GM12892 (cell line): ENCODE measurements at regions not wholly inside any gene's neighbourhood (a gene's known extent, or its start where the extent isn't known, plus 50 kb on each side); places are given as distances from the start of the nearest gene placed in this dataset.
"Not testable (repeated sequence)": the region's sequence is repeated elsewhere in the genome, so short reads cannot be mapped to it uniquely, and the experiment has no call there.

Source experiments
- DNase-seq: peaks from one replicate; pipeline ENCODE4 v3.0.0; 2011; ENCODE audit not compliant: insufficient read length
- FAIRE-seq: peaks from 2 replicates; lab custom pipeline; 2011; peaks lifted over from hg19 to GRCh38; lab: Jason Lieb, UNC
- POLR2A ChIP-seq: IDR thresholded peaks from 2 replicates; pipeline ENCODE4 v1.6.1; 2011; ENCODE audit warnings: low read depth, low read length, control low read depth
- POLR2AphosphoS5 ChIP-seq: IDR thresholded peaks from 2 replicates; pipeline ENCODE4 v1.6.1; 2011; ENCODE audit warnings: low read depth, low read length, control low read depth
- TAF1 ChIP-seq: IDR thresholded peaks from 2 replicates; pipeline ENCODE4 v1.6.1; 2011; ENCODE audit warnings: low read depth, mild to moderate bottlenecking, control low read depth, low read length, borderline replicate concordance

DNA sequence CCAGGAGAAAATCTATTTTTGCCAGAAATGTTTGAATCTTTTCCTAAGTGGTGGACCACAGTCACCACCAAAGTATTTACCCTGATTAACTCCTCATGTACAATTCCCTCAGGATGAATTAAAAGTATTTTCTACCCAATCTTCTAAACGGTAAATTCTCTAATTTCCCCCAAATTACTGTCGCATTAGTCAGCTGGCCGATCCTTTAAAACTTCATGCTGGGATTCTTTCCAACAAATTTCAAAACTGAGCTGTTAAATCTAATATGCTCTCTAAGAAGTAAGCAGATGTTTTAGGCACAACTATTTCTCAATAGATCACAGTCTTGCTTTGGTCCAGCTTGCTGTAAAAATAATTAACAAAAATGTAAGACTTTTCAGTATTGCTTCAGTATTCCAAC, 447.2 kb downstream of the FRK start:
- FAIRE-seq (no peak), DNase-seq (no peak)
- no peak for TF ChIP-seq POLR2A
- no peak for TF ChIP-seq TAF1
- TF ChIP-seq POLR2AphosphoS5 = no peak

DNA sequence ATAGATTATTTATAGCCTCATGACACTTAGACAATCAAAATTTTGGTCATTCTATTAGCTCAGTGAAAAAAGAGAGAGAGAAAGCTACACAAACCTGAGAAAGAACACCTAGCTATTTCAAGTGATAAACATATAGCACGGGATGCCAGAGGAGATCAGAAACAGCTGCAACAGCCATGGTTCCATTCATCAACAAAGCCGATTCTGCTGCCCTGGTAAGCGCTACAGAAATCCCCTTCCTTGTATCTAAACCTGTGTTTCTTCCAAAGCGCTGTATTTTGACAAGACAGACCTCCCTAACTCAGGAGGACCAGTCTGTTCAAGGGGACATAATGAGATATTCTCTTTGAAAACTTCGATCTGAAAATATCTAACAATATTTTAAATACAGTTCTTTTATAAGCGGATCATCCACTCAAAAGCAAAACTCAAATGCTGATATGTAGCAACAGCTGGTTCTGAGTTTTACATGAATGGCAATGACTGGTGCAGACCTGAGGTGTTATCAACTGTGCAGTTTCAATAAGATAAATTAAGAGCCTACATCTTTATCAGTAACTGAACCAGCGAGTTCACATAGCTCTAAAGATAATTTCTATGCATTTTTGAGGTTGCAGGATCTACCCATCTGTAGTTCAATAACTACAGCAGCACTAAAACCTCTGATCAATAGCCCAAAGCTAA, 447.8 kb downstream of the FRK start:
- no peak for TF ChIP-seq POLR2AphosphoS5
- TF ChIP-seq POLR2A = no peak
- no peak for TF ChIP-seq TAF1
- FAIRE-seq (no peak), DNase-seq (no peak)

DNA sequence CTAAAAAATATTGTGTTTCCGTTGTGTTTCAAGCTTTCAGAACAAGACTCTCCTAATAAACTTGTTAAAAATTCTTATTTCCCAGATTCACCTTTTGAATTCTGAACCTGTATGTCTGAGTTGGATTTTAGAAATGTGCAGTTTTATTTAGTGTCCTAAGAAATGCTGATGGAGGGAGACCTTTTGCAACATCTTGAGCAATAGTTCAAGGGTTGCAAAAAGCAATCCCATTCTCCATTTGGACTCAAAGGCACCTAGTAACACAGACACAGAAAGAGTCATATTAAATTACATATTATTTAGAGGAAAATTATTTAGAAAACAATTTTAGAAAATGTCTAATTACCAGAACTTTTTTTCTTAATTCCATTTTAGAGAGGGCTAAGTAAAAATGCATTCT, 448.5 kb downstream of the FRK start:
- TF ChIP-seq POLR2AphosphoS5 = no peak
- no peak for DNase-seq
- no peak for FAIRE-seq

DNA sequence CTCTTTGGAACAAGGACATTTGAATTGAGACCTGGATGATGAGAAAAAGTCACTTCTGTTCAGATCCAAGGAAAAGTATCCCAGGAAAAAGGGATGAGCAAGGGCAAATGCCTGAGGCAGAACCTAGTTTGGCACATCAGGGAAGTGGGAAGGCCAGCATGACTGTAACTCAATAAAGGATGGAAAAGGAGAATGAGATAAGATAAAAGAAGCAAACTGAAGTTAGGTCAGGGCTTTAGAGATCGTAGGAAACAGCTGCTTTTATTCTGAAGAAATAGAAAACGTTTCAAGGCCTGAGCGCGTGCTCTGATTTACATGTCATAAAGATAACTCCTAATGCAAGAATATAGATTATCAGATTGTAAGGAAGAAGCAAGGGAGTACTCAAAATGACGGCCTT, 450.0 kb downstream of the FRK start:
- TF ChIP-seq POLR2A (no peak), TAF1 (no peak), POLR2AphosphoS5 (no peak)
- FAIRE-seq (no peak), DNase-seq (no peak)

DNA sequence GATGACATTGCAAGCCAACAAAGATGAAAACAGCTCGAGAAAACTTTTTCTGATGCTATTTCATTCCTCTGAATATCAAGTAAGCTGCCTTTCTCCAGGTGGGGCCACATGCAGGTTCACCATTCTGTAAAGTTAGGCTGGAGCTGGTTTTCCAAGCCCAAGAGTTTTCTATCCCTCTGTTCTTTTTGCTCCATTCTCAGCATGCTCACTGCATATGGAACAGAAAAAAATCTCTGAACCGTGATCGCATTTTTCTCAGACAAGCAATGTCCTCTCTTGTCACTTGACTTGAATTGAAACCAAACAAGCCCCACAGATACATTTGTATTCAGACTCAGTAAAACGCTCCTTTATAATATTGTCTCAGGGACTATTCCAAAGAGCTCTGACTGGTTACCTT, 451.6 kb downstream of the FRK start:
- FAIRE-seq = no peak

DNA sequence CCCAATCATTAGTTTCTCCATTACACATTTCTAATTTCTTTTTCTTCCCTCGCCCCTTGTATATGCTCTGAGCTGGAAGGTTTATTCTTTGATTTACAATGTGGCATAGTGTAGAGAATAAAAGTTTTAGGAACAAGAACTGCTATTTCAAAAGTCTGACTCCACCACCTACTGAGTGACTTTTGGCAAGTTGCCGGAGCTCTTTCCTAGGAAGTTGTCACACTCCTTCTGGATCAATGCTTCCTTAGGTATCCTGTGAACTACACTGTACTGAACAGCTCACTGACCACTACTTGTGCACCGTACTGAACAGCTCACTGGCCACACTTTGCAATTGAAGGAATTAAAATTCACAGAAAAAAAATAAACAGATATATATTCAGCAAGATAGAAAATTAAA, 458.2 kb downstream of the FRK start:
- FAIRE-seq = no peak
- no peak for DNase-seq
- TF ChIP-seq TAF1 = no peak
- no peak for TF ChIP-seq POLR2AphosphoS5
- TF ChIP-seq POLR2A = no peak

More for the DNA sequence above, 451.6 kb downstream of the FRK start:
- TF ChIP-seq TAF1 (no peak), POLR2A (no peak), POLR2AphosphoS5 (no peak)
- DNase-seq = no peak

DNA sequence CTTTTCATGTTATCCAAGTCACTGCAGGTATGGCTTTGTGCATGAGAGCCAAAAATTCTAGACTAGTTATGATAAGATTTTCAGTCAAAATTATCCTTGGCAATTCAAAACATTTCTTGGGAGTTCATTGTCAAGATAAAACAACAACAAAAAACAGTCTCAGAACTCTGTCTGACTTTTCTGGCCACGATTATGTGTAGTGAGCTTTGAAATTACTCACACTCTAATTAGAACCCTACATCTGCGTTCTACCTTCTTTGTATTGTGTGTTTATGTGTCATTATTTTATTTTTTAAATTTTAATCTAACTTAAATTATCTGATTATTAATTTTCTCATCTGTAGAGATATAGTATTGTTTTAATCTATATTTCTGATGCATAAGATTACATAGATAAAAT, 459.2 kb downstream of the FRK start:
- DNase-seq (no peak), FAIRE-seq (no peak)
- no peak for TF ChIP-seq TAF1
- TF ChIP-seq POLR2A = no peak
- no peak for TF ChIP-seq POLR2AphosphoS5

DNA sequence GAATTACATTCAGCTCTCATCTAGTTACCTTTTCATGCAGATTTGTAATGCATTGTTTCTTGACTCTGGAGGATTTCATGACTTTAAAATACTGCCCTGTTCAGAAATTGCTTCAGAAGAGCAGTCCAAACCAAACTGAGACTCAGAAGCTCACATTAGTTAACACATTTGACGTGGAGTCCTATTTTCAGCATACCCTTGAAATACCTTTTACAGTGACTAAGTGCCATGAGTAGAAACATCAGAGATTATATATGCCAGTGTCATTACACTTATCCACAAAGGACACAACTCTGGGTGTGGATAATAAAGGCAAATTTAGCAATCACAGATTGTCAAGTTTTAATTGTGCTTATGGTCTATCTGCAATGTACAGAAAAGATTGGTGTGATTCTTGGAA, 459.6 kb downstream of the FRK start:
- FAIRE-seq (no peak), DNase-seq (no peak)
- no peak for TF ChIP-seq POLR2AphosphoS5
- TF ChIP-seq TAF1 = no peak
- no peak for TF ChIP-seq POLR2A

DNA sequence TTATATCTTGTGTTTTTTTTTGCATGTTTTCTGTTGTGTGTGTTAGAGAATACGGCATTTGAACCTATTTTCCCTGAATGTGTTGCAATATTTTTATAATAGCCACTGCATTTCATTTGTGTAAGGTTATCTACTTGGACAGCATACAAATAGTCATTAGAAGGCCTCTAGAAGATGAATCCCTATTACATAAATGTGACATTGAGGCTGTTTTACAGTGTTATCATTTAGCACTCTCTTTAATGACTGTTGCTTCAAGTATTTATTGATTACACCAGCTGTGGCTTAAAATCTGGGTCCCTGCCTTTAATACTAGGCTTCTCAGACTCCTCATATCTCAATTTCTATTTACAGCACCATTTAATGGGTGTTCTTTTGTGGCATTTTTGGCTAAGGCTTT, 465.8 kb downstream of the FRK start:
- FAIRE-seq = no peak
- DNase-seq = no peak
- TF ChIP-seq TAF1 = no peak
- TF ChIP-seq POLR2AphosphoS5 = no peak
- TF ChIP-seq POLR2A = no peak

DNA sequence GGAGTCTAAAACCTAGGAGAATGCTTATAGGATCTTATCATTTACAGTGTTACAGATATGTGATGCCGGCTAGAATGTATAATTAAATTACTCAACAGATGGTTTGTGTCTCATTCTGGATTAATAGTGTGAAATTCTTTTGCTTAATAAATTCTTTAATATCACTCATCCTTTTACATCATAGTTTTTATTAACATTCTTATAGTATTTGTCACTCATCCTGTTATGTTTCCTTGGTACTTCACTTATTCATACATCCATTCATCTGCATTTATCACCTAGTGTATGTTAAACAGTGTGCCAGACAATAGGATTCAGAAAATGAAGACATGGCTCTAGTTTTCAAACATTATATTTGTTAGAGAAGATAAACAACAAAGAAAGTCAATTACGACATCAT, 468.7 kb downstream of the FRK start:
- TF ChIP-seq POLR2AphosphoS5 (no peak), TAF1 (no peak), POLR2A (no peak)
- no peak for DNase-seq
- FAIRE-seq = no peak

DNA sequence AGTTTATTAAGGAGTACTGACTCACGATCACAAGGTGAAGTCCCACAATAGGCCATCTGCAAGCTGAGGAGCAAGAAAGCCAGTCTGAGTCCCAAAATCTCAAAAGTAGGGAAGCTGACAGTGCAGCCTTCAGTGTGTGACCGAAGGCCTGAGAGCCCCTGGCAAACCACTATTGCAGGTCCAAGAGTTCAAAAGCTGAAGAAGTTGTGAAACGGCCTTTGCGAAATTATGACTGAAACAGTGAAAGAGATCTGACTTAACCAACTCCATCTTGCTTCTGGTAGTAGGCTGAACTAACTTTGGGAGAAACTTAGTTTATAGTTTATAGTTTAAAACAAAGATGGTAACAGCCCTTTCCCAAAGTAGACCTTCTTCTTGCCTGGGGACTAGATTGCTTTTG, 471.6 kb downstream of the FRK start:
- not testable (repeated sequence) for FAIRE-seq

DNA sequence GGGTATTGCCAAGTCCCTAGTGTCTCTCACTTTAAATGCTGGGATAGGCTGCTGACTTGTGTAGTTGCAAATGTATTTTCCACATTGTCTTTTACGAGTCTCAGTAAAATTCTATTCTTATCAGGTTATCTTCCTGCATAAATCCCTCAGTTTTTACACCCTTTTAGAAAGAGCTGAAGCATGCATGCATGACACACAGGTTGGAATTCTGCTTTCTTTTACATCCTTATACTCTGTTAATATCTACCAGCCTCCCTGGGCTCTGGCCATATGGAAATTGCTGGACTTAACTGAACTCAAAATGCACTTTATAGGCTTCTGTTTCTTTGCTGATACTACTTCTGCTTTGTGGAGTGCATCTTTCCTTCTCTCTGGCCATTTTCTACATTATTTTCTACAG, 477.4 kb downstream of the FRK start:
- DNase-seq (no peak), FAIRE-seq (no peak)
- TF ChIP-seq TAF1 (no peak), POLR2AphosphoS5 (no peak), POLR2A (no peak)

More for the DNA sequence above, 471.6 kb downstream of the FRK start:
- not testable (repeated sequence) for DNase-seq

DNA sequence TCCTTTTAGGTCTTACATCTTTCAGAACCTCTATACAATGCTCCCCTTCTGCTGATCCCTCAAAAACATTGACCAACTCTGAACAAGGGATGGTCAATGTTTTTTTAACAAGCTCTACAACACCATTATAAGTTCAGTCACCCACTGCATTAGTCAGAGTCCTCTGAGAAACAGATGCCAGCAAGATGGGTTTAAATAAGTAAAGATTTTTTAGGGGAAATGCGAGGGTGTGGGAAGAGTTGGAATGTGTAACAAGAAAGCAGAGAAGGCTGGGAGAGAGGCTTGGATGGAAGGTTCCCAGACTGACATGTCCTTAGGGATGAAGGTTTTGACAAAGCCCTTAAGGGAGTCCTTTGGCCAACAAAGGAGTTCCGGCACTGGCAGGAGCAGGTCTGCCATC, 478.3 kb downstream of the FRK start:
- DNase-seq = no peak
- no peak for FAIRE-seq
- no peak for TF ChIP-seq TAF1
- no peak for TF ChIP-seq POLR2AphosphoS5
- TF ChIP-seq POLR2A = no peak

DNA sequence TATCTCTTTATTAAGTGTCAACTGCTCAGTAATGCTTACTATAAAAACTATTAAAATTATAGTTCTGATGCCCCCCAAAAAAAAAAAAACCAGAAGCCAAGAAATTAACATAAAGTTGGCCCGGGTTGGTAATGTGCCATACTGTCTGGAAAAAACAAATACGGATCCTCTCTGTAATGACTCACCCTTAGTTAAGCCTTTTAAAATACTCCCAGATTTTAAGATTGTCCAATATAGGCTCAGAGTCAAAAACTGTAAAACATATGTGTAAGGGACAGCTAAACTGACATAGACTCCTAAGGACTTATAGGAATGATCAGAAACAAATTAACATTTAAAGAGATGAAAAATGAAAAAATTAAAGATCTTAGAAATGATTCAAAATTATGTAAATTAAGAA, 481.1 kb downstream of the FRK start:
- FAIRE-seq, DNase-seq: not testable (repeated sequence)
